ENCODE measurements at regions not wholly inside any gene's neighbourhood (a gene's known extent, or its start where the extent isn't known, plus 50 kb on each side); places are given as distances from the start of the nearest gene placed in this dataset.

- Mint-ChIP-seq H3K9me3 (peaks cover 35% of the 10 kb centered on the region), H3K4me1 (ENCODE audit: low read depth) (no peaks in the 10 kb centered on the region)
- DNase-seq, result no peak
Observed at GRCh38 chr22:47390026-47390970, 627.8 kb downstream of the TBC1D22A start.

GRCh38 chr22:47389201-47389600 lies 626.8 kb downstream of the TBC1D22A start:
- no peaks in the 10 kb centered on the region; the same call in 1 of the 2 replicates for H3K27me3 Mint-ChIP-seq (ENCODE audit: insufficient read depth)
- DNase-seq, result no peak
- H3K4me3 Mint-ChIP-seq, result no peak overlapping the region
- no peak for TF ChIP-seq CTCF (IDR thresholded peaks at IDR 0.05)
- H3K27ac Mint-ChIP-seq, result no peak overlapping the region
- H3K9me3 Mint-ChIP-seq, result peaks cover 43% of the 10 kb centered on the region
- H3K4me1 Mint-ChIP-seq (ENCODE audit: low read depth), result no peaks in the 10 kb centered on the region
- no peaks in the 10 kb centered on the region for H3K36me3 Mint-ChIP-seq (ENCODE audit: low read depth)

More at GRCh38 chr22:47390026-47390970, 627.8 kb downstream of the TBC1D22A start:
- no peak overlapping the region for H3K27ac Mint-ChIP-seq
- no peaks in the 10 kb centered on the region; the same call in 1 of the 2 replicates for H3K36me3 Mint-ChIP-seq (ENCODE audit: low read depth)
- H3K4me3 Mint-ChIP-seq, result no peak overlapping the region
- TF ChIP-seq CTCF (IDR thresholded peaks at IDR 0.05), result no peak
- H3K27me3 Mint-ChIP-seq (ENCODE audit: insufficient read depth), result no peaks in the 10 kb centered on the region; the same call in 1 of the 2 replicates

GRCh38 chr22:47388778-47389177 lies 626.3 kb downstream of the TBC1D22A start:
- Mint-ChIP-seq H3K9me3 (peaks cover 45% of the 10 kb centered on the region), H3K4me1 (ENCODE audit: low read depth) (no peaks in the 10 kb centered on the region), H3K27ac (no peak overlapping the region), H3K36me3 (ENCODE audit: low read depth) (no peaks in the 10 kb centered on the region), H3K4me3 (no peak overlapping the region), H3K27me3 (ENCODE audit: insufficient read depth) (no peaks in the 10 kb centered on the region; the same call in 1 of the 2 replicates)
- no peak for TF ChIP-seq CTCF (IDR thresholded peaks at IDR 0.05)
- DNase-seq, result no peak

- no peaks in the 10 kb centered on the region; the same call in 1 of the 2 replicates for H3K27me3 Mint-ChIP-seq (ENCODE audit: insufficient read depth)
- H3K36me3 Mint-ChIP-seq (ENCODE audit: low read depth), result no peaks in the 10 kb centered on the region
- no peak overlapping the region for H3K27ac Mint-ChIP-seq
- no peak for TF ChIP-seq CTCF (IDR thresholded peaks at IDR 0.05)
- no peak overlapping the region for H3K4me3 Mint-ChIP-seq
- DNase-seq, result no peak
- H3K9me3 Mint-ChIP-seq, result peaks cover 45% of the 10 kb centered on the region
- no peaks in the 10 kb centered on the region for H3K4me1 Mint-ChIP-seq (ENCODE audit: low read depth)
Observed at GRCh38 chr22:47388331-47388730, 625.9 kb downstream of the TBC1D22A start.

GRCh38 chr22:47386812-47387510 lies 624.5 kb downstream of the TBC1D22A start:
- Mint-ChIP-seq H3K4me1 (ENCODE audit: low read depth) (no peaks in the 10 kb centered on the region), H3K9me3 (peaks cover 45% of the 10 kb centered on the region), H3K4me3 (no peak overlapping the region), H3K36me3 (ENCODE audit: low read depth) (no peaks in the 10 kb centered on the region), H3K27ac (no peak overlapping the region), H3K27me3 (ENCODE audit: insufficient read depth) (peaks cover 4% of the 10 kb centered on the region)
- TF ChIP-seq CTCF (IDR thresholded peaks at IDR 0.05), result no peak
- no peak for DNase-seq
